ENCODE measurements at regions not wholly inside any gene's neighbourhood (a gene's known extent, or its start where the extent isn't known, plus 50 kb on each side); places are given as distances from the start of the nearest gene placed in this dataset.

- in situ Hi-C loops (cut with HindIII; ENCODE audit: extremely low pct_ligation_motif_present, low pct_unique_long_range_greater_than_20kb): no loop called here
- Histone ChIP-seq H4K20me1 (ENCODE audit: insufficient read depth, low read length) (no peaks in the 10 kb centered on the region), H3K79me2 (ENCODE audit: insufficient read depth, low read length) (no peaks in the 10 kb centered on the region), H3K27me3 (ENCODE audit: control insufficient read depth in 1 of 2, insufficient read depth in 2 of 2, low read length in 2 of 2) (no peaks in the 10 kb centered on the region; a peak in 1 of 5 replicates), H3K9me3 (ENCODE audit: low read length) (no peaks in the 10 kb centered on the region), H3K9ac (ENCODE audit: insufficient read depth, low read depth, low read length) (no peak overlapping the region), H3K36me3 (replicated peaks in 1 of 2; ENCODE audit: control insufficient read depth in 1 of 2, insufficient read depth in 2 of 2, low read length in 2 of 2) (no peaks in the 10 kb centered on the region), H3K27ac (ENCODE audit: extremely low read length, insufficient read depth, low read length) (no peak overlapping the region), H3K4me3 (replicated peaks in 1 of 3; ENCODE audit: insufficient read depth in 1 of 3, low read depth in 2 of 3, low read length in 3 of 3) (no peak overlapping the region), H3K4me1 (ENCODE audit: insufficient read depth, low read length) (no peaks in the 10 kb centered on the region), H2AFZ (ENCODE audit: low read length) (no peak overlapping the region), H3K4me2 (ENCODE audit: low read depth, low read length) (no peak overlapping the region)
- ChIA-PET CTCF (ENCODE audit: low intra/inter-chr PET ratio, low total read pairs) (no interaction called here), POLR2A (no interaction called here)
- BruUV-seq (replicated peaks): no TSS peak
- FAIRE-seq (no peak), ATAC-seq (no peak), DNase-seq (ENCODE audit: low spot score) (no peak)
- intact Hi-C loops (cut with micrococcal nuclease; ENCODE audit: unreplicated experiment): no loop called here
- 81% methylated on average over 1 of the region's 1 CpG for WGBS (ENCODE audit: low lambda C conversion rate)
- TF ChIP-seq AGO2 (optimal IDR thresholded peaks at IDR 0.05; ENCODE audit: low read depth, low read length) (no peak), POLR2AphosphoS2 (IDR thresholded peaks at IDR 0.05; ENCODE audit: low read depth, low read length) (no peak), FOSL2 (CRISPR knock-in tag; IDR thresholded peaks at IDR 0.05) (no peak), PAWR (CRISPR knock-in tag; IDR thresholded peaks at IDR 0.05; ENCODE audit: borderline replicate concordance) (no peak), RAD21 (CRISPR knock-in tag; IDR thresholded peaks at IDR 0.05) (no peak), CERS6 (CRISPR knock-in tag; IDR thresholded peaks at IDR 0.05) (no peak), NCOA1 (CRISPR knock-in tag; IDR thresholded peaks at IDR 0.05) (no peak), ZNF569 (CRISPR knock-in tag; IDR thresholded peaks at IDR 0.05; ENCODE audit: borderline replicate concordance) (no peak), XRCC5 (optimal IDR thresholded peaks at IDR 0.05; ENCODE audit: low read length) (no peak), SATB2 (CRISPR knock-in tag; IDR thresholded peaks at IDR 0.05) (no peak), BCL6 (CRISPR knock-in tag; IDR thresholded peaks at IDR 0.05) (no peak)
- TF ChIP-seq, protein P1, sequence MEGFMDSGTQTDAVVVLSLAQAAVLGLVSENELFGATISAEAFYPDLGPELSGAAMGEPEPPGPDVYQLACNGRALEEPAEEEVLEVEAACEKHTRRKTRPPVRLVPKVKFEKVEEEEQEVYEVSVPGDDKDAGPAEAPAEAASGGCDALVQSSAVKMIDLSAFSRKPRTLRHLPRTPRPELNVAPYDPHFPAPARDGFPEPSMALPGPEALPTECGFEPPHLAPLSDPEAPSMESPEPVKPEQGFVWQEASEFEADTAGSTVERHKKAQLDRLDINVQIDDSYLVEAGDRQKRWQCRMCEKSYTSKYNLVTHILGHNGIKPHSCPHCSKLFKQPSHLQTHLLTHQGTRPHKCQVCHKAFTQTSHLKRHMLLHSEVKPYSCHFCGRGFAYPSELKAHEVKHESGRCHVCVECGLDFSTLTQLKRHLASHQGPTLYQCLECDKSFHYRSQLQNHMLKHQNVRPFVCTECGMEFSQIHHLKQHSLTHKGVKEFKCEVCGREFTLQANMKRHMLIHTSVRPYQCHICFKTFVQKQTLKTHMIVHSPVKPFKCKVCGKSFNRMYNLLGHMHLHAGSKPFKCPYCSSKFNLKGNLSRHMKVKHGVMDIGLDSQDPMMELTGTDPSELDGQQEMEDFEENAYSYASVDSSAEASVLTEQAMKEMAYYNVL (CRISPR knock-in tag; IDR thresholded peaks at IDR 0.05; ENCODE audit: borderline replicate concordance): no peak
- TF ChIP-seq, protein P2, sequence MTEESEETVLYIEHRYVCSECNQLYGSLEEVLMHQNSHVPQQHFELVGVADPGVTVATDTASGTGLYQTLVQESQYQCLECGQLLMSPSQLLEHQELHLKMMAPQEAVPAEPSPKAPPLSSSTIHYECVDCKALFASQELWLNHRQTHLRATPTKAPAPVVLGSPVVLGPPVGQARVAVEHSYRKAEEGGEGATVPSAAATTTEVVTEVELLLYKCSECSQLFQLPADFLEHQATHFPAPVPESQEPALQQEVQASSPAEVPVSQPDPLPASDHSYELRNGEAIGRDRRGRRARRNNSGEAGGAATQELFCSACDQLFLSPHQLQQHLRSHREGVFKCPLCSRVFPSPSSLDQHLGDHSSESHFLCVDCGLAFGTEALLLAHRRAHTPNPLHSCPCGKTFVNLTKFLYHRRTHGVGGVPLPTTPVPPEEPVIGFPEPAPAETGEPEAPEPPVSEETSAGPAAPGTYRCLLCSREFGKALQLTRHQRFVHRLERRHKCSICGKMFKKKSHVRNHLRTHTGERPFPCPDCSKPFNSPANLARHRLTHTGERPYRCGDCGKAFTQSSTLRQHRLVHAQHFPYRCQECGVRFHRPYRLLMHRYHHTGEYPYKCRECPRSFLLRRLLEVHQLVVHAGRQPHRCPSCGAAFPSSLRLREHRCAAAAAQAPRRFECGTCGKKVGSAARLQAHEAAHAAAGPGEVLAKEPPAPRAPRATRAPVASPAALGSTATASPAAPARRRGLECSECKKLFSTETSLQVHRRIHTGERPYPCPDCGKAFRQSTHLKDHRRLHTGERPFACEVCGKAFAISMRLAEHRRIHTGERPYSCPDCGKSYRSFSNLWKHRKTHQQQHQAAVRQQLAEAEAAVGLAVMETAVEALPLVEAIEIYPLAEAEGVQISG (CRISPR knock-in tag; IDR thresholded peaks at IDR 0.05): no peak
- TF ChIP-seq, protein P3, sequence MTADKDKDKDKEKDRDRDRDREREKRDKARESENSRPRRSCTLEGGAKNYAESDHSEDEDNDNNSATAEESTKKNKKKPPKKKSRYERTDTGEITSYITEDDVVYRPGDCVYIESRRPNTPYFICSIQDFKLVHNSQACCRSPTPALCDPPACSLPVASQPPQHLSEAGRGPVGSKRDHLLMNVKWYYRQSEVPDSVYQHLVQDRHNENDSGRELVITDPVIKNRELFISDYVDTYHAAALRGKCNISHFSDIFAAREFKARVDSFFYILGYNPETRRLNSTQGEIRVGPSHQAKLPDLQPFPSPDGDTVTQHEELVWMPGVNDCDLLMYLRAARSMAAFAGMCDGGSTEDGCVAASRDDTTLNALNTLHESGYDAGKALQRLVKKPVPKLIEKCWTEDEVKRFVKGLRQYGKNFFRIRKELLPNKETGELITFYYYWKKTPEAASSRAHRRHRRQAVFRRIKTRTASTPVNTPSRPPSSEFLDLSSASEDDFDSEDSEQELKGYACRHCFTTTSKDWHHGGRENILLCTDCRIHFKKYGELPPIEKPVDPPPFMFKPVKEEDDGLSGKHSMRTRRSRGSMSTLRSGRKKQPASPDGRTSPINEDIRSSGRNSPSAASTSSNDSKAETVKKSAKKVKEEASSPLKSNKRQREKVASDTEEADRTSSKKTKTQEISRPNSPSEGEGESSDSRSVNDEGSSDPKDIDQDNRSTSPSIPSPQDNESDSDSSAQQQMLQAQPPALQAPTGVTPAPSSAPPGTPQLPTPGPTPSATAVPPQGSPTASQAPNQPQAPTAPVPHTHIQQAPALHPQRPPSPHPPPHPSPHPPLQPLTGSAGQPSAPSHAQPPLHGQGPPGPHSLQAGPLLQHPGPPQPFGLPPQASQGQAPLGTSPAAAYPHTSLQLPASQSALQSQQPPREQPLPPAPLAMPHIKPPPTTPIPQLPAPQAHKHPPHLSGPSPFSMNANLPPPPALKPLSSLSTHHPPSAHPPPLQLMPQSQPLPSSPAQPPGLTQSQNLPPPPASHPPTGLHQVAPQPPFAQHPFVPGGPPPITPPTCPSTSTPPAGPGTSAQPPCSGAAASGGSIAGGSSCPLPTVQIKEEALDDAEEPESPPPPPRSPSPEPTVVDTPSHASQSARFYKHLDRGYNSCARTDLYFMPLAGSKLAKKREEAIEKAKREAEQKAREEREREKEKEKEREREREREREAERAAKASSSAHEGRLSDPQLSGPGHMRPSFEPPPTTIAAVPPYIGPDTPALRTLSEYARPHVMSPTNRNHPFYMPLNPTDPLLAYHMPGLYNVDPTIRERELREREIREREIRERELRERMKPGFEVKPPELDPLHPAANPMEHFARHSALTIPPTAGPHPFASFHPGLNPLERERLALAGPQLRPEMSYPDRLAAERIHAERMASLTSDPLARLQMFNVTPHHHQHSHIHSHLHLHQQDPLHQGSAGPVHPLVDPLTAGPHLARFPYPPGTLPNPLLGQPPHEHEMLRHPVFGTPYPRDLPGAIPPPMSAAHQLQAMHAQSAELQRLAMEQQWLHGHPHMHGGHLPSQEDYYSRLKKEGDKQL (CRISPR knock-in tag; IDR thresholded peaks at IDR 0.05; ENCODE audit: low read depth): no peak
Observed at GRCh38 chr14:38930898-38931297, 172.1 kb downstream of the SEC23A start.

All from HepG2 (cell line).